Prostate gland (tissue), 2 donors: ENCODE measurements at regions not wholly inside any gene's neighbourhood (a gene's known extent, or its start where the extent isn't known, plus 50 kb on each side); places are given as distances from the start of the nearest gene placed in this dataset.

Source experiments
- DNase-seq: peaks from one replicate; pipeline ENCODE4 v3.0.0-alpha.2; 2019; ENCODE audit warnings: low spot score
- H3K27ac ChIP-seq, 2 donors: fragments of 200-600 bp; sonication (generic); 2 replicates each; pipeline ENCODE4 v1.5.1; 2017 to 2019
- H3K27me3 ChIP-seq: fragments of 200-600 bp; sonication (generic); replicated peaks from 2 replicates; pipeline ENCODE4 v1.5.1; 2019; ENCODE audit not compliant: insufficient read depth
- H3K36me3 ChIP-seq, 2 donors: fragments of 200-600 bp; sonication (generic); 1 replicate in 1 of 2; 2 replicates in 1 of 2; pipeline versions ENCODE4 v1.5.1 to v1.8.1; 2017 to 2019
- H3K4me1 ChIP-seq: fragments of 200-600 bp; sonication (generic); replicated peaks from 2 replicates; pipeline ENCODE4 v1.5.1; 2019
- H3K4me3 ChIP-seq, 2 donors: fragments of 200-600 bp; sonication (generic); 2 replicates each; pipeline ENCODE4 v1.5.1; 2017 to 2019
- H3K9me3 ChIP-seq: fragments of 200-600 bp; sonication (generic); 2 replicates; pipeline ENCODE4 v1.5.1; 2017
- CTCF ChIP-seq, 4 experiments: fragments of 200-600 bp in 2 of 4; fragments of 450-650 bp in 2 of 4; sonication (generic) in 2 of 4; IDR thresholded peaks; 1 replicate in 3 of 4; 2 replicates in 1 of 4; pipeline ENCODE4 v1.5.1; 2016 to 2019; ENCODE audit warnings: antibody characterized with exemption in 4 of 4, mild to moderate bottlenecking in 2 of 4, moderate library complexity in 2 of 4
- POLR2A ChIP-seq: fragments of 450-650 bp; IDR thresholded peaks from one replicate; pipeline ENCODE4 v1.6.1; 2016; ENCODE audit warnings: antibody characterized with exemption, mild to moderate bottlenecking
- POLR2AphosphoS5 ChIP-seq: sonication (generic); formaldehyde crosslinking; IDR thresholded peaks from one replicate; pipeline ENCODE4 v1.6.1; 2017; ENCODE audit warnings: antibody characterized with exemption
- WGBS: methylation state at CpG from one replicate; pipeline ENCODE4 v1.1.5; 2018; 5-methylcytosine and 5-hydroxymethylcytosine counted together
- intact Hi-C: fragments of 100-400 bp; cut with DNase I; formaldehyde crosslinking; loops from one replicate; pipeline ENCODE4 v1.14.2; 2022

- H3K9me3 ChIP-seq = no peaks in the 10 kb centered on the region
- no peak overlapping the region for H3K27ac ChIP-seq
- no peaks in the 10 kb centered on the region for H3K27me3 ChIP-seq
- DNase-seq = no peak
- H3K4me3 ChIP-seq = no peak overlapping the region
- H3K36me3 ChIP-seq = no peaks in the 10 kb centered on the region
- TF ChIP-seq POLR2AphosphoS5 (no peak), CTCF (IDR thresholded peaks at IDR 0.05) (no peak), POLR2A (no peak)
- WGBS = 87% methylated on average over 5 of the region's 5 CpGs
- intact Hi-C loops = no loop called here
- H3K4me1 ChIP-seq = no peaks in the 10 kb centered on the region
Observed at GRCh38 chr2:176734868-176735267, 465.6 kb downstream of the MTX2 start.

GRCh38 chr2:176742271-176742670 lies 470.3 kb upstream of the HNRNPA3 start:
- WGBS = 94% methylated on average over 1 of the region's 1 CpG
- TF ChIP-seq CTCF (IDR thresholded peaks at IDR 0.05) = no peak

GRCh38 chr2:176743671-176744070 lies 468.9 kb upstream of the HNRNPA3 start:
- no peaks in the 10 kb centered on the region for H3K27me3 ChIP-seq
- H3K4me1 ChIP-seq = no peaks in the 10 kb centered on the region
- H3K27ac ChIP-seq = peak overlapping the region; percentile 26 to 46
- no peaks in the 10 kb centered on the region for H3K36me3 ChIP-seq
- WGBS = 43% methylated on average over 3 of the region's 3 CpGs
- no peak for TF ChIP-seq POLR2A
- H3K4me3 ChIP-seq = no peak overlapping the region
- no peak for DNase-seq
- intact Hi-C loops = no loop called here
- H3K9me3 ChIP-seq = no peaks in the 10 kb centered on the region

More at GRCh38 chr2:176742271-176742670, 470.3 kb upstream of the HNRNPA3 start:
- H3K27ac ChIP-seq = no peak overlapping the region
- H3K4me3 ChIP-seq = no peak overlapping the region
- DNase-seq = no peak
- H3K9me3 ChIP-seq = no peaks in the 10 kb centered on the region
- H3K27me3 ChIP-seq = no peaks in the 10 kb centered on the region
- H3K36me3 ChIP-seq = no peaks in the 10 kb centered on the region
- H3K4me1 ChIP-seq = no peaks in the 10 kb centered on the region
- intact Hi-C loops = no loop called here

GRCh38 chr2:176744146-176744545 lies 468.4 kb upstream of the HNRNPA3 start:
- intact Hi-C loops = no loop called here
- Histone ChIP-seq H3K27me3 (no peaks in the 10 kb centered on the region), H3K4me1 (no peaks in the 10 kb centered on the region), H3K9me3 (no peaks in the 10 kb centered on the region), H3K27ac (peak overlapping the region; percentile 26 to 46), H3K4me3 (no peak overlapping the region), H3K36me3 (no peaks in the 10 kb centered on the region)
- TF ChIP-seq POLR2AphosphoS5 = peak; percentile 75
- TF ChIP-seq POLR2A = no peak
- DNase-seq = peak; percentile 48
- 16% methylated on average over 4 of the region's 4 CpGs for WGBS

GRCh38 chr2:176745543-176746200 lies 466.9 kb upstream of the HNRNPA3 start:
- WGBS = 88% methylated on average over 8 of the region's 8 CpGs
- H3K4me1 ChIP-seq = no peaks in the 10 kb centered on the region
- no peak for TF ChIP-seq POLR2A
- TF ChIP-seq CTCF (IDR thresholded peaks at IDR 0.05) = no peak
- no peak for TF ChIP-seq POLR2AphosphoS5
- H3K4me3 ChIP-seq = no peak overlapping the region
- intact Hi-C loops = no loop called here
- H3K27me3 ChIP-seq = no peaks in the 10 kb centered on the region
- H3K36me3 ChIP-seq = no peaks in the 10 kb centered on the region
- H3K27ac ChIP-seq = no peak overlapping the region
- DNase-seq = no peak
- no peaks in the 10 kb centered on the region for H3K9me3 ChIP-seq

GRCh38 chr2:176746411-176746810 lies 466.2 kb upstream of the HNRNPA3 start:
- WGBS = 85% methylated on average over 7 of the region's 7 CpGs
- Histone ChIP-seq H3K4me1 (no peaks in the 10 kb centered on the region), H3K27me3 (no peaks in the 10 kb centered on the region), H3K4me3 (no peak overlapping the region), H3K27ac (no peak overlapping the region), H3K36me3 (no peaks in the 10 kb centered on the region), H3K9me3 (no peaks in the 10 kb centered on the region)
- intact Hi-C loops = no loop called here
- DNase-seq = no peak
- TF ChIP-seq CTCF (IDR thresholded peaks at IDR 0.05) (no peak), POLR2AphosphoS5 (no peak), POLR2A (no peak)
